Natural killer cell (primary cell): ENCODE measurements at regions not wholly inside any gene's neighbourhood (a gene's known extent, or its start where the extent isn't known, plus 50 kb on each side); places are given as distances from the start of the nearest gene placed in this dataset.

ENCODE experiments used
- ATAC-seq, 3 donors: fragments of 150-1000 bp in 2 of 3; fragments of 200-7000 bp in 1 of 3; cut with Tn5 transposase; 1 replicate in 1 of 3; 2 replicates in 2 of 3; pipeline ENCODE4 v1.10.0; 2021; ENCODE audit warnings: mild to moderate bottlenecking in 2 of 3, moderate library complexity in 2 of 3
- DNase-seq, 2 donors: peaks; one replicate each; pipeline versions ENCODE4 v3.0.0 to v3.0.0-alpha.2; 2013 to 2021; ENCODE audit warnings: mixed read lengths in 1 of 2
- H3K27ac ChIP-seq: one replicate; pipeline ENCODE4 v1.5.1; 2013; ENCODE audit warnings: mild to moderate bottlenecking, low read length
- H3K27me3 ChIP-seq: one replicate; pipeline ENCODE4 v1.6.1; 2013; ENCODE audit warnings: low read length; ENCODE audit not compliant: control insufficient read depth, insufficient read depth
- H3K36me3 ChIP-seq: one replicate; pipeline ENCODE4 v1.6.1; 2013; ENCODE audit warnings: low read length; ENCODE audit not compliant: control insufficient read depth, insufficient read depth
- H3K4me1 ChIP-seq: one replicate; pipeline ENCODE4 v1.6.1; 2013; ENCODE audit warnings: low read length; ENCODE audit not compliant: control insufficient read depth, insufficient read depth
- H3K4me3 ChIP-seq: one replicate; pipeline ENCODE4 v1.5.1; 2013; ENCODE audit warnings: low read length
- H3K9me3 ChIP-seq: one replicate; pipeline ENCODE4 v1.6.1; 2013; ENCODE audit warnings: low read length; ENCODE audit not compliant: control insufficient read depth, insufficient read depth
- H3K27ac Mint-ChIP-seq, 2 donors: one replicate each; pipeline ENCODE4 v1.8.0; 2022; ENCODE audit warnings: mild to moderate bottlenecking in 2 of 2, mixed read lengths in 2 of 2, moderate library complexity in 1 of 2
- H3K27me3 Mint-ChIP-seq, 2 donors: one replicate each; pipeline ENCODE4 v1.8.0; 2022; ENCODE audit warnings: low read depth in 2 of 2, mixed read lengths in 2 of 2
- H3K36me3 Mint-ChIP-seq: one replicate; pipeline ENCODE4 v1.8.0; 2022; ENCODE audit warnings: mixed read lengths
- H3K4me1 Mint-ChIP-seq, 2 donors: one replicate each; pipeline ENCODE4 v1.8.0; 2022; ENCODE audit warnings: mixed read lengths in 2 of 2
- H3K4me3 Mint-ChIP-seq: one replicate; pipeline ENCODE4 v1.8.0; 2022; ENCODE audit warnings: mild to moderate bottlenecking, moderate library complexity, mixed read lengths
- H3K9me3 Mint-ChIP-seq, 2 donors: one replicate each; pipeline ENCODE4 v1.8.0; 2022; ENCODE audit warnings: mixed read lengths in 2 of 2
- WGBS: methylation state at CpG from one replicate; pipeline ENCODE4 v1.1.7; 2013; ENCODE audit warnings: missing lambda C conversion rate; ENCODE audit not compliant: insufficient coverage; 5-methylcytosine and 5-hydroxymethylcytosine counted together
- intact Hi-C: fragments of 100-400 bp; cut with micrococcal nuclease; formaldehyde crosslinking; loops from one replicate; pipeline ENCODE4 v1.14.2; 2022
- TF ChIP-seq, protein P1 (sequence below): fragments of 200-600 bp; IDR thresholded peaks from one replicate; pipeline ENCODE4 v1.8.0; 2022; ENCODE audit warnings: antibody characterized with exemption

DNA sequence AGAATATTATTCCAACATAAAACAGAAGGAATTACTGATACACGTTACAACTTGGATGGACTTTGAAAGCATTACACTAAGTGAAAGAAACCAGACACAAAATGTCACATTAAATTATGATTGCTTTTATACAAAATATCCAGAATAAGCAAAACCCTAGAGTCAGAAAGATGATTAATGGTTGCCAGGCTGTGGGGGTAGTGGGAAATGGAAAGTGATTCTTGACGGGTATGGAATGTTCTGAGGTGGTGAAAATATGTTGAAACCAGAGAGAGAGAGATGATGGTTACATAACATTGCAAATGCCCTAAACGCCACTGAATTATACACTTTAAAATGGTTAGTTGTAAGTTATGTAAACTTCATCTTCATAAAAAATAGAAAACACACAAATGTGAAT lies 1057.2 kb upstream of the TMEFF2 start:
- TF ChIP-seq, protein P1, sequence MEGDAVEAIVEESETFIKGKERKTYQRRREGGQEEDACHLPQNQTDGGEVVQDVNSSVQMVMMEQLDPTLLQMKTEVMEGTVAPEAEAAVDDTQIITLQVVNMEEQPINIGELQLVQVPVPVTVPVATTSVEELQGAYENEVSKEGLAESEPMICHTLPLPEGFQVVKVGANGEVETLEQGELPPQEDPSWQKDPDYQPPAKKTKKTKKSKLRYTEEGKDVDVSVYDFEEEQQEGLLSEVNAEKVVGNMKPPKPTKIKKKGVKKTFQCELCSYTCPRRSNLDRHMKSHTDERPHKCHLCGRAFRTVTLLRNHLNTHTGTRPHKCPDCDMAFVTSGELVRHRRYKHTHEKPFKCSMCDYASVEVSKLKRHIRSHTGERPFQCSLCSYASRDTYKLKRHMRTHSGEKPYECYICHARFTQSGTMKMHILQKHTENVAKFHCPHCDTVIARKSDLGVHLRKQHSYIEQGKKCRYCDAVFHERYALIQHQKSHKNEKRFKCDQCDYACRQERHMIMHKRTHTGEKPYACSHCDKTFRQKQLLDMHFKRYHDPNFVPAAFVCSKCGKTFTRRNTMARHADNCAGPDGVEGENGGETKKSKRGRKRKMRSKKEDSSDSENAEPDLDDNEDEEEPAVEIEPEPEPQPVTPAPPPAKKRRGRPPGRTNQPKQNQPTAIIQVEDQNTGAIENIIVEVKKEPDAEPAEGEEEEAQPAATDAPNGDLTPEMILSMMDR, result no peak
- Mint-ChIP-seq H3K4me1 (no peaks in the 10 kb centered on the region), H3K9me3 (peaks cover 9 to 11% of the 10 kb centered on the region in 2 donors), H3K27me3 (no peaks in the 10 kb centered on the region), H3K36me3 (no peaks in the 10 kb centered on the region), H3K4me3 (no peak overlapping the region), H3K27ac (no peak overlapping the region)
- DNase-seq (no peak), ATAC-seq (no peak)
- no peaks in the 10 kb centered on the region for H3K9me3 ChIP-seq
- intact Hi-C loops, result no loop called here
- WGBS, result 77% methylated on average over 1 of the region's 3 CpGs
- no peak overlapping the region for H3K4me3 ChIP-seq
- H3K27ac ChIP-seq, result no peak overlapping the region
- H3K4me1 ChIP-seq, result no peaks in the 10 kb centered on the region
- H3K27me3 ChIP-seq, result no peaks in the 10 kb centered on the region
- no peaks in the 10 kb centered on the region for H3K36me3 ChIP-seq

DNA sequence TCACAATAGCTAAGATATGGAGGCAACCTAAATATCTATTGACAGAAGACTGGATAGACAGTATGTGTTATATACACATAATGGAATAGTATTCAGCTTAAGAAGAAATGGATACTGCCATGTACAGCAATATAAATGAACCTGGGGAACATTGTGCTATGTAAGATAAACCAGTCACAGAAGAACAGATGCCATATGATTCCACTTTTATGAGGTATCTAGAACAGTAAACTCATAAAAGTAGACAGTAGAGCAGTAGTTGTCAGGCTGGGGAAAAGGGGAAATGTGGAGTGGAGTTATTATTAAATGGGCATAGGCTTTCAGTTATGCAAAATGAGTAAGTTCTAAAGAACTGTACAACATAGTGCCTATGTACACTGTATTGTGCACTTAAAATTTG lies 1055.7 kb upstream of the TMEFF2 start:
- Mint-ChIP-seq H3K27me3 (no peaks in the 10 kb centered on the region), H3K27ac (no peak overlapping the region), H3K36me3 (no peaks in the 10 kb centered on the region), H3K4me1 (no peaks in the 10 kb centered on the region), H3K4me3 (no peak overlapping the region), H3K9me3 (peaks cover 8 to 13% of the 10 kb centered on the region in 2 donors)
- Histone ChIP-seq H3K27ac (no peak overlapping the region), H3K36me3 (no peaks in the 10 kb centered on the region), H3K4me3 (no peak overlapping the region), H3K4me1 (no peaks in the 10 kb centered on the region), H3K9me3 (no peaks in the 10 kb centered on the region), H3K27me3 (no peaks in the 10 kb centered on the region)
- DNase-seq (no peak), ATAC-seq (no peak)
- TF ChIP-seq, protein P1, result no peak
- intact Hi-C loops, result no loop called here

DNA sequence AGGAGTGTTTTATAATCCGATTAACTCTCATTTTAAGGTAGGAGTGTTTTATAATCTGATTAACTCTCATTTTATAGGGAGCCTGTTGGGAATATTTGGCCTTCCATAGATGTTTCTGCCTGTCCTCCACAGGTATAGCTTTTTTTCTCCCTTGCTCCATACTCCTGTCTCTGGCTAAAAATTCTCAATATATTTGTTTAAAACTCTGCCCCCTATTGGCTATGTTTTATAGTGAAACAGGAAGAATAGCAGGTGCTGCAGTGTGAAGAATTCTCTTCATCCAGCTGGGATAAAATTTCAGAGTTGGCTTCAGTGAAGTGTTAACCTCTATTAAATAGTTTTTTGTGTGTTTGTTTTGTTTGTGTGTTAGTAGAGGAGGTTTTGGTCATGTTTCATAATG lies 1046.0 kb upstream of the TMEFF2 start:
- Histone ChIP-seq H3K4me1 (no peaks in the 10 kb centered on the region), H3K36me3 (no peaks in the 10 kb centered on the region), H3K27me3 (no peaks in the 10 kb centered on the region), H3K9me3 (no peaks in the 10 kb centered on the region), H3K27ac (no peak overlapping the region), H3K4me3 (no peak overlapping the region)
- no peak overlapping the region for H3K27ac Mint-ChIP-seq
- intact Hi-C loops, result no loop called here
- H3K9me3 Mint-ChIP-seq, result peaks cover 1 to 5% of the 10 kb centered on the region in 2 donors
- no peaks in the 10 kb centered on the region for H3K4me1 Mint-ChIP-seq
- H3K36me3 Mint-ChIP-seq, result no peaks in the 10 kb centered on the region
- TF ChIP-seq, protein P1, result no peak
- no peaks in the 10 kb centered on the region for H3K27me3 Mint-ChIP-seq
- DNase-seq (no peak), ATAC-seq (no peak)
- WGBS, result no CpG with 5 or more reads among the region's 1 CpG
- no peak overlapping the region for H3K4me3 Mint-ChIP-seq

DNA sequence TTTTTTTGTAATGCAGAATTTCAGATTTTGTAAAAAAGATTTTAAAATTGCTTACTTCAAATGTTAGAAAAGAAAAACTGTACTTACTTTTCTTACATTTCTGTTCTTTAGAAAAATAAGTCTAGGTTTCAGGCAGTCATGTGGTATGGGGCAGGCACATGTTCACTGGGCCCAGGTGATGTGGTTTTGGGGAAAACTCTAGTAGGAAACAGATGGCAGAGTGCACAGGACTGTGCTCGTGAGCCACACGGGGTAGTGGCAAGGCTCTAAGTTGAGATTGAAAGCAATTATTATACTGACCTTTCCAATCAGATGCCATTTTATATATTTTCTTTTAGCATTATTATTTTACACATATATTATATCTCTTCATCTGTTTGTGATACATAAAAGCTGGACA lies 1036.9 kb upstream of the TMEFF2 start:
- Histone ChIP-seq H3K9me3 (no peaks in the 10 kb centered on the region), H3K27me3 (no peaks in the 10 kb centered on the region), H3K4me3 (no peak overlapping the region), H3K36me3 (no peaks in the 10 kb centered on the region), H3K27ac (no peak overlapping the region), H3K4me1 (no peaks in the 10 kb centered on the region)
- WGBS, result no CpG with 5 or more reads among the region's 2 CpGs
- Mint-ChIP-seq H3K27ac (no peak overlapping the region), H3K36me3 (no peaks in the 10 kb centered on the region), H3K4me1 (no peaks in the 10 kb centered on the region), H3K27me3 (no peaks in the 10 kb centered on the region), H3K9me3 (peaks cover 10 to 21% of the 10 kb centered on the region in 2 donors), H3K4me3 (no peak overlapping the region)
- TF ChIP-seq, protein P1, result no peak
- ATAC-seq, result no peak
- intact Hi-C loops, result no loop called here
- no peak for DNase-seq
